ENCODE measurements at regions not wholly inside any gene's neighbourhood (a gene's known extent, or its start where the extent isn't known, plus 50 kb on each side); places are given as distances from the start of the nearest gene placed in this dataset.

DNA sequence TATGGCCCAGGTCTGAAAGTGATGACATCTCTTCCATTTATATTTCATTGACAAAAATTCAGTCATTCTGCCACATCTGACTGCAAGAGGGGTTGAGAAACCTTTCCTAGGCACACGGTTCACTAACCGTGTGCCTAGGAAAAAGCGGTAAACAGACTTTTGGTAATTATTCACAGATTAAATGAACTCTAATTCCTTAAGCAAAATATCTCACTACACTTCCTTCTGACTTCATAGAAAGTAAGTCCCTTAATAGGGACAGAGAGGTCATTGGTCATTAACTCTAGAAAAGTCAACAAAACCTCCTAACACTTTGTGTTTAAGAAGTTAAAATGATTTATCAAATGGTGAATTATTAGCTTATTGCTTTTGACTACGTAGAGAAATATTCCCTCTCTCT is 205.1 kb downstream of the PDHA2 start:
- TF ChIP-seq CTCF (IDR thresholded peaks at IDR 0.05; ENCODE audit: insufficient read depth, low read length) (no peak), REST (IDR thresholded peaks at IDR 0.05; ENCODE audit: insufficient replicate concordance, low read depth) (no peak), POLR2AphosphoS5 (IDR thresholded peaks at IDR 0.05; ENCODE audit: low read depth) (no peak)

Measured in HL-60 (cell line).